ENCODE measurements at regions not wholly inside any gene's neighbourhood (a gene's known extent, or its start where the extent isn't known, plus 50 kb on each side); places are given as distances from the start of the nearest gene placed in this dataset.

DNA sequence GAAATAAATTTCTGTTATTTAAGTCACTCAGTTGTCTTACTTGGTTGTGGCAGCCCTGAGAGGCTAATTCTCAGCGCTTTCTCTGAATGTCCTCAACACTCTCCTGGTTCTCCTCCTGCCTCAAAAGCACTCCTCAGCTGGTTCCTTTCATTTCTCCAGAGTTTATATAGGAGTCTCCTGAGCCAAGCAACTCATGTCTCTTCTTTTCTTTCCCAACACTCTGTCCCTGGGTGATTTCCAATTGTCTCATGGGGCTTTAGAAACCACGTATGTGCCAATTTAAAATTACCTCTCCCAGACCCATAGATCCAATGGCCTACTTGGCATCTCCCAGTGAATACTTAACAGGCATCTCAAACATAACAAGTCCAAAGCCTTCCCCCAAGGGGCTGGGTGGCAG is 184.3 kb downstream of the TTC32 start:
- no peak for DNase-seq (ENCODE audit: low spot score)

DNA sequence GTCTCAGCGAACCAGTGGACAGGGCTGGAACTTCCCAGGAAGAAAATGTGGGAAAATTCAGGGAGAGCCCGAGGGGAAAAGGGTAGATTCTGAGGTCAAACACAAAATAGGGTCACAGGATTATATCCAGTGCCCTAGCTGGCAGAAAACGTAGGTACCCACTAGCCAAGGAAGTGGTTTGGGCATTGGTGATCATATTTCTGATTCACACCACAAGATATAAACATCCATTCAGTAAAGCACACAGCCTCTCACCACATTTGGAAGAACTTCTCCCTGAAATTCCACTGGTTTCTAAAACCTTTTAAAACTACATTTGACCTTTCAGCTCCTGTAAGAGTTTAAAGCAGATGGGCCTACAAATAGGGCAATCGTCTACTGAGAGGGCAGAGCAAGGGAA is 186.9 kb downstream of the TTC32 start:
- no peak for DNase-seq (ENCODE audit: low spot score)

DNA sequence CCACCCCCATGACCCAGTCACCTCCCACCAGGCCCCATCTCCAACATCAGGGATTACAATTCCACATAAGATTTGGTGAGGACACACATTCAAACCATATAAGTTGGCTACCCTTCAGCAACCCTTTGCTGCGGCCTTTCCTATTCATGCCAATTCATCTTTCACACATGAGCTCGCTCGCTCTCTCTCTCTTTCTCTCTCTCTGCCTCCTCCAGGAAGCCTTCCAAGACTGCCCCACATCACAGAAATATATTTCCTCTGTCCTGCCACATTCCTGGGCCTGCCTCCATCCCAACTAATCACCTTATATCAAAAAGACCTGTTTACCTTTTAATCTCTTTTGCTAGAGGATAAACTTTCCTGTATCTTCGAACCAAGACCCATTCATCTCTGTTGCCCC is 188.9 kb downstream of the TTC32 start:
- no peak for DNase-seq (ENCODE audit: low spot score)

DNA sequence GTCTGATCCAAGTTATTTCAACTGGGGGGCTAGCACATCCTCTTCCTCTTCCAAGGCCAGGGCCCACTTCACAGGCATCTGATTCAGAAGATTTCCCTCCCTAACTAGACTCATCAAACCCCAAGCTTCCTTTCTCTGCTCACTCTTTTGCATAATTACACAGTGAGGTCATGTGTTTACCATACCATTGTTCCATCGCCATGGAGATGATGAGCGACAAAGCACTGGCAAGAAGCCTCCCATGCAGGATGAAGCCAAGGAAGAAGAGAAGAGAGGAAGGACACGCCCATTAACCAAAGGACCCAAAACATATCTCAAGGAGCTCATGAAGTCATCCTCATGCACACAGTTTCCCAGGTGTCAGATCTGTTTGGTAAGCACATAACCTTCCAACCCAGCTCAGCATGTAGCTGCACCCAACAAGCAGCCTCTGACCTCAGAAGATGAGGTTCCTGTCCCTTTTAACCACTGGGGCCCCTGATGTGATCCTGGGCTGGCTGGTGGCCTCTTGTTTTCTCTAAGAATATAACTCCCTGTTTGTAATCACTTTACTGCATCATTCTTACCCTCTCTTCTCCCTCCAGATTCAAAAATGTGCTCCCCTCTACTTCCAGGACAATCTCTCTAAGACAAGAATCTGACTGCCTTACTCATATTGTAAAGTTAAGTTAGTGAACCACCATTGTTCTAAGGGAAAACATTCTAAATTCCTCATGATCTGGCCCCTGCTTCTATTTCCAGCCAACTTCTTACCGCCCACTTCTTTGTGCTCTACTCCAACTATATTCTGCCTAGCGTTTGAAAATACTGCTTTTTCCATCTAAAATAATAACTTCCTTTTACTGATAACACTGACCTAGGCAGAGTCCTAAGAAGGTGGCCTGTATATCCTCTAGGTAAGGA is 190.1 kb downstream of the TTC32 start:
- DNase-seq (ENCODE audit: low spot score): peak; percentile 93

DNA sequence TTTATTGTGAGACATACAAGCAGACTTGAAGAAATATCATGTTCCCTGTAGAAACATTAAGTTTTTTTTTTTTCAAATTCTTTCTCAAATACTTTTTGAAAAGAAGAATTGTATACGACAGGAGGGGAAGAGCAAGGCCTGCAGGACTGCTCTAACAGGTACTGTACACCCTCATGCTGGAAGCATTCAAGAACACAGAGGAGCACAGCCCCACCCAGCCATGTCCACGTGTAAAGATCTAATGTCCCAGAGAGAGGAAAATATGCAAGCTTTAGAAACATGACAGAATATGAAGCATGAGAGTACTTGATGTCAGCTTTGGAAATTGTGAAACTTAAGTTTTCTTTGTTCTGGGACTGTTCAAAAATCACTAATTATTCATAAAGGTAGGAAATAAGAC is 191.6 kb downstream of the TTC32 start:
- DNase-seq (ENCODE audit: low spot score): no peak

DNA sequence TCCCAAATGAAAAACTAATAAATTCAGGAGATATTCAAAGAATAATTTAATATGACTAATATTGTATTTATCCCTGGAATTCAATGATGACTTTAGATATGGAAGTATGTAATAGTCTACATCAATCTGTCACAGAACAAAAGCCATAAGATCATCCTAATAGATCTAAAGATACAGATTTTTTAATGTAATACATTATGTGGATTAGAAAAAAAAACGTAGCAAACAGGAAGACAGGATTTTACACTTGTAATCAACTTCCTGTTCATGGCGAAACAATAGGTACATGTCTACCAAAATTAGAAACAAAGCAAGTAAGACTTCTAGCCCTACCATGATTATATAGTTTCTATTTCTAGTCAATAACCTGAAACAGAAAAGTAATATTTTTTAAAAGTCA is 192.2 kb downstream of the TTC32 start:
- no peak for DNase-seq (ENCODE audit: low spot score)

DNA sequence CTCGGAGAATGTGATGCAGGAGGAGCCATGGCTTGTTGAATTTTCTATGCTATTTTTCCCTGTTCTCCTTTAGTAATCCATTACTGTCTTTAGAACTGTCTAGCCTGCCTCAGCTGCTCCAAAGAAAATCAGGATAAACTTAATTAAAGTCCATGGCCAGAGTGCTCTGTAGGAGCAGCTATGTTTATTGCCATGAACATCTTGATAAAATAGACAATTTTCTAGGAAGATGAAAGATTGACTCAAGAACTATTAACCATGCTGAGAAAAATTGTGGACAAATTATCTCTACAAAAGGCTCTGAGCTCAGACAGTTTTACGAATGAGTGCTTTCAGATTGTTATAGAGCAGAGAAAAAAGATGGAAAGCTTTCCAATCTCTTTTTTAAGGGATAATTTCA is 193.0 kb downstream of the TTC32 start:
- DNase-seq (ENCODE audit: low spot score): no peak

DNA sequence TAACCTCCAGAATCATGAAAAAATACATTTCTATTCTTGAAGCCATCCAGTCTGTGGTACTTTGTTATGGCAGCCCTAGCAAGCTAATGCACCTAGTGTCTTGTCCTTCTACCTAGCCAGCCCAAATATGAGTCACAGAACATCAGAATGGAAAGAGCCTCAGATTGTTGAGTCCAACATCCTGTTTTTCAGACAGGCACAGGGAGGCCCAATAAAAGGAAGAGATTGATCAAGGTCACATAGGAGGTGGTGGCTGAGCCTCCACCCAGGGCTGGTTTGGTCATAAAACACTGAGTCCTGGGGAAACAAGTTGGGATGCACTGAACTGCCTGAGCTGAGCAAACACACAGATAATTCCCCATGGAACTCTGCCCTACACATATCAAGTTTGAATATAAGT is 195.5 kb downstream of the TTC32 start:
- no peak for DNase-seq (ENCODE audit: low spot score)

DNA sequence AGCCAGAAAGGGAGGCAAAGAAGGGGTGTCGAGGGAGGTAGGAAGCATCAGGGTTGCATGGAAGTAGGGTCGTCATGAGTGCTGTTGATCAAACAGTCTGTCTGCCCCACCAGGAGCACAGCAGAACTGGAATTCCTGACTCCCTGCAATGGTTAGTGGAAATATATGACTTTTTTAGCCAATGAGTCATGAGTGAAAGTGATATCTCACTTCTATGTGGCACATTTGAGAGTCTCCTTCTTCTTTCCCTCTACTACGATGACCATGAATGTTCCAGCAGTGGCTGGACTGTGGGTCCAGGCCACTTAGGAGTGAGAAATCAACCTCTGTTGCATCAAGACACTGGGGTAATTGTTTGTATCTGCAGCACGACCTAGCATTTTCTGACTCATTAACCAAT is 199.5 kb downstream of the TTC32 start:
- DNase-seq (ENCODE audit: low spot score): no peak

DNA sequence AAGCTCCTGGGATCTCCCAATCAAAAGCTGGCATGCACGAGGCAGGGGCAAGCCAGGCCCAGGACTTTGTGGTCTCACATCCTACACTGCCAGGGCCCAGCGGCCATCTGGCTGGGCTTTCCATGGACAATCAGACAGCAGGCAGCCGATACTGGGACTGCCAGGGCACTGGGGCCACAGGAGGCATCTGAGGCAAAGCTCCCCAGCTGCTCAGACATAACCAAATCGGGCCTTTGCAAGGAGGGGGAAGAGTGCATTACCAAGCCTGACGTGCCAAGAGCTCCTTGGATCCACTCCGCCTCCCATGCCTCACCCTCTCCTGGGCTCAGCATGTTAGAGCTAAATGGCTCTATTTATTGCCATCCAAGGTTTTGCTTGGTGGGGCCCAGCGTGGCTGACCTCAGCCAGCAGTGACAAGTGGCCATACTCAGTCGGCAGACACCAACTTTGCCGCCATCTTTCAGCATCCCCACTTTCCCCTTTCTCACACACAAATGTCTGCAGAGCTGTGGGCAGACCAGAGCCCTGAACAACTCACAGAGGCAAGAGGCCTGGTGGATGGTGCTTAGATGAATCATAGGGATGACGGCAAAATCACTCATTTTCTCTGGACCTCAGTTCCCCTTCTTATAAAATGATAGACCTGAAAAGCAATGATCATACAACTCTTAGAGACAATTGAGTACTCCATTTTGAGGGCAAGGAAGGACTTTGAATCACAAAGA is 200.8 kb downstream of the TTC32 start:
- DNase-seq (ENCODE audit: low spot score): peak; percentile 36

DNA sequence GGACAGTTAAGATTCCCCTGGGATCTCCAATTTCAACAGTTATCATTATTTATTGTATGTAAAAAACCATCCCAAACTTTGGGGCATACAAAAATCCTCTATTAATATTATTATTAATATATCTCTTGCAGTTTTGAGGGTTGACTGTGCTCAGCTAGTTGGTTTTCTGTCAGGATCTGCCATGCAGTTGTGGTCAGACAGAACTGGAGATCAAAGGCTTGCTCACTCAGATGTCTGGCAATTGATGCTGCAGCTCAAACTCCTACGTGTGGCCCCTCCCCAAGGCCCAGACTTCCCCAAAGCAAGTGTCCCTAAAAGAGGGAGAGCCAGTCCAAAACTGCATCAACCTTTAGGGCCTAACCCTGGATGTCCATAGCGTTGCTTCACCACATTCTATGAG is 204.7 kb downstream of the TTC32 start:
- no peak for DNase-seq (ENCODE audit: low spot score)

DNA sequence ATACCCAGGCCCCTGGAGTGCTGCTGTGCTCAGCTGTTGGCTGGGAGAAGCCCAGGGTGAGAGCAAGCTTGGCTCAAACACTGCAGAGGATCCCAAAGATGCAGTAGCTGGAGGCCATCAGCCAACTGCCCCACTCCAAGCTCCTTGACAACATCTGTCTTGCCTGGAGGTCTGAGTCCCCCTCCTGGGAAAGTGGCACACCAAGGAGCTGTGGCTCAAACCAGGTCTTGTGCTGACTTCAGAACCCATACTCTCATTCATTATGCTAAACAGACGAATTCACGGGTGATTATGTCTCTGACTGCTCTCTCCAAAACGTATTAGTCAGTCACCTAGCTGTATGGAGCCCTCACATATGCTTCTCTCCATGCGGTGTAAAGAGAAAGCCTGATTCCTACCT is 206.1 kb downstream of the TTC32 start:
- no peak for DNase-seq (ENCODE audit: low spot score)

DNA sequence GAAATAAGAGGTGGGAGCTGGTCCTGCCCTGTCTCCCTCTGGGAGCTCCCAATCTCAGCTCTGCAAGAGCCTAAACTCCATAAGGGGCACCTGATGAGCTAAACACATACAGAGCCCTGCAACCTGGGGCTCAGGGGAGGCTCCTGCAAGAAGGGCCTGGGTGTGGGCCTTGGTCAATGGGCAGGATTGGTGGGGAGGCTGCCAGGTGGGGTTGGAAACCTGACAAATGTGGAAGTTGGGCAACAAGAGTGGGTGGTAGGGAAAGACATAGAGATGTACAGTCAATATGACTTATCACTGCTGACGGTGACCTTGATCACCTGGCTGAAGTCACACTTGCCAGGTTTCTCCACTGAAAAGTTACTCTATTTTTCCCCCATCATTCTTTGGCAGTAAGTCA is 209.9 kb downstream of the TTC32 start:
- DNase-seq (ENCODE audit: low spot score): no peak

DNA sequence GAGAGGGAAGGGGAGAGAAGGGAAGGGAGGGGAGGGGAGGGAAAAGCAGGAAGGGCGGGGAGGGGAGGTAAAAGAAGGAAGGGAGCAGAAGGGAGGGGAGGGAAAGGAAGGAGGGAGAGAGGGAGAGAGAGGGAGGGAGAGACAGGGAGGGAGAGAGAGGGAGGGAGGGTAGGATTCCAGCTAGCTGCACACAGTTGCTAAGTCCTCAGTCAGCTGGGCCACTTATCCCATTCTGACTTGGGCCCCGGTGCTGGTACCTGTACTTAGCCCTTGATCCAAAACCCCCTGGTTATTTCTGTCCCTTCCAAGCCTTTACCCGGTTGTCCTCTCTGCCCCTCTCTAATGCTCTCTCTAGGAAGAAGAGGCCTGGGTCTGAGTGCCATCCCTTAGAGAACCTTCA is 211.4 kb downstream of the TTC32 start:
- DNase-seq (ENCODE audit: low spot score): no peak

DNA sequence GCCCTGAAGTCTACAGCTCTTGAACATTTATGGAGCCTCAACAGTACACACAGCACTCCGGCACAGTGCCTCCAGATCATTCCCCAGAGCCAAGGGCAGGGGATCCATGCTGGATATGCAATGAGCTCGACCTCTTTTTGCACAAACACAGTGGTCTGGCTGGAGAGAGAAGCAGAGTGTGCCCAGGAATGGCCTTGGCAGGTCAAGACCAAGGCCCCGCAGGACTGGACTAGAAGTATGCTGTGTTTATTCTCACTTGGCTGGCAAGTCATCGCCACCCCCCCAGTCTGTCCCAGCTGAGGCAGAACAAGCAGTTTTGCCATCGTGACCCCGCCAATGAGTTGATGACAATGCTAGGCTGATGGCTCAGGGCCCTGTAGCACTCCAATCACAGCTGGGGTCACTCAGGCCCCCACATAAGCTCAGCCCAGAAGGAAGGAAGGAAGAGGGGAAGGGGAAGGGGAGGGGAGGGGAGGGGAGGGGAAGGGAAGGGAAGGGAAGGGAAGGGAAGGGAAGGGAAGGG is 212.1 kb downstream of the TTC32 start:
- no peak for DNase-seq (ENCODE audit: low spot score)

DNA sequence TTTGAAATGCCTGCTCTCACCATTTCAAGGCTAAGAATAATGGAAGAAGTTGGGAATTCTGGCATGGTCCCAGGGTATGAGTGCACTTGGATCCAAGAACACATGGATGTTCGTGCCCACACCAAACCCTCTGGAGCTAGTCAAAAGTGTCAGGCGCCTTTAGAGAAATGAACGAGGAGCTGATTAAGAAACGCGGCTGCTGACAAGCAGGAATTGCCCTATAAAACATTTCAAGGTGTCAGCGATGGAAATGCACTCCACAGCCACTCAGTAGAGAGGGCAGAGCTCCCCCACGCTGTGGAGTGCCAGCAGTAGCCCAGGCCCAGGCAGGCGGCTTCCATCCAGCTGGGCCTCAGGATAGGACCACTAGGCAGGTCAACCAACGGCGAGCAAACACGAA is 213.7 kb downstream of the TTC32 start:
- DNase-seq (ENCODE audit: low spot score): no peak

DNA sequence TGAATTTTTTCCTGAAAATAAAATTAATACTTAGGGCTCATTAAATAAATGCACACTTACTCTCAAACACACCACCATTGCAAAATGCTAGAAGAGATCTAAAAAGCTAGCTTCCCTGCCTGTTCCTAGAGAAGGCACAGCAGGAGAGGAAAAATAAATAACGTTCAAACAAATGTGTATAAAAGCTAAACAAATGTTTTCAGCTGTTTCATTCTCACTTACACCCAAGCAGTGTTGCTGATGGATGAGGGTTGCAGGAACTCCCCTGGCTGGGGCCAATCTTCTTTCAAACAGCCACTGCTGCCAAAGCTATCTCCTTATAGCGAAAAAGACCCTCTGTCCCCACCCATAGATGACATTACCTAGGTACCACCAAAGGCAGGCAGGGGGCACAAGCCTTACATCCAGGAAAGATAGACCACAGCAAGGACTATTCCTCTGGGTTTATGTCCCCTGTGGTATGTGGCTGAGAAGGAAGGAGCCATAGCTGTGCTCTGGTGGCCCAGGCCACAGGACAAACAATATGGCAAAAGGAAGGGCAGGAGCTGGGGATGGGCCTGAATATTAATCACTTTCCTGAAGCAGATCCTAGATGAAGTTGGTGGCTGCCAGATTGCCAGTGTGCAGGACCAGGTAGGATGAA is 214.6 kb downstream of the TTC32 start:
- no peak for DNase-seq (ENCODE audit: low spot score)

DNA sequence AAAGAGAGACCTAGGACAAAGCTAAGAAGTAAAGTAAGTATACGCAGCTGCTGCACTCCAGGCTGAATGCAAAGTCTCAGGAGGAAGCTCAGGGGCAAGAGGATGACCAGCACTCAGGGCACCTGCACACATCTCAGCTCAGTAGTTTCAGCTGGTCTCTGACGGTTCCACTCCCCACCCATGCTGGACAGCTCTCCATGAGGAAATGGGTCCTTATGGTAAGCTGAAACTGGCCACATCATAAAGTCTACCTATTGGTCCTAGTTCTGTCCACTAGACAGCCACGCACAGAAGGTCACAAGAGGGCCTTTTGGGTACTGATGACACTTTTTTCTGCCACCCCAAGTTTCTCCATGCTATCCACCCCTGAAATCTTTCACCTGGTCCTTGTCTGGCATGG is 215.3 kb downstream of the TTC32 start:
- no peak for DNase-seq (ENCODE audit: low spot score)

DNA sequence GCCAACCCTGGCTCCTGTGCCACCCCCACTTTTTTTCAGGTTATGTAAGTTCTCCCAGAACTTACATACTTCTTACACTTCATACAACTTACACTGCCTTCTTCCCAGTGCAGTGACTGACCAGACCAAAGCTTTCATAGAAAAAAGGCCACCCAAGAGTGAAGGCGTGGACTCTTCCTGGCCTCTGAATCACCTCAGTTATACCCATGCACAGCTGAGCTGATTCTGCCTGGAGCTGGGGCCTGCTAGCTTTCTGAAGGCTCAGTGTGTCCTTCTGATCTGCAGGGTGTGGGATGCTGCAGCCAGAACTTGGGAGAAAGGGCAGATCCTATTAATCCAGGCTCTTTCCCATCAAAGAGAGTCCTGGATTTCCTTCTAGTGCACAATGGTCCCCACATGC is 216.1 kb downstream of the TTC32 start:
- DNase-seq (ENCODE audit: low spot score): peak; percentile 45

DNA sequence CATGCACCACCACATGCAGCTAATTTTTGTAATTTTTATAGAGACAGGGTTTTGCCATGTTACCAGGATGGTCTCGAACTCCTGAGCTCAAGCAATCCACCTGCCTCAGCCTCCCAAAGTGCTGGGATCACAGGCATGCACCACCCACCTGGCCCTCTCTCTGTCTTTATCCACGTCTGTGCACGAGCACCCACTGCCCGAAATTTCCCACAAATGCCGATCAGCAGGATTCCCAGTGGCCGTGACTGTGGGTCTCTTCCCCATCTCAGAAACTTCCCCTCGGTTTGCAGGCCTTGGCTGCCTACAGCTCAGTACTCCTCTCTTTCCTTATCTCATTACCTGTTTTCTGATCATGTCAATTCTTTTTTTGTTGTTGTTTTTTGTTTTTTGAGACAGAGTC is 217.3 kb downstream of the TTC32 start:
- DNase-seq (ENCODE audit: low spot score): no peak

DNA sequence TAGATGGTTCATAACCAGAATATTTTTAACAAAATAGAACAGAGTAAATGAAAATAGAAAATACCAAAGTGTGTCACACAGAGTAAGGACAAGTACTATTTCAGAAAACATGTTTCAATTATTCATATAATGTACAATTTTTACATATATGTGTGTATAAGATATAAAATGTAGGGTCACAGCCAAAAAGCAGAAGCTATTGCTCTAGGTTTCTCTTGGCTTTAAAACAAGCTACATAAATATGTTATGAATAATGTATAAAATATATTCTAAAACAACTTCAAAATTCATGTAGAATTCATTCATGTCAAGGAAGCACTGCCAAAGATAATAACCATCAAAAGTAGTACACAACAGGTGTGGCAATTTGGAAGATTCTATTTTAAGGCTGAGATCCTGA is 218.2 kb downstream of the TTC32 start:
- no peak for DNase-seq (ENCODE audit: low spot score)

DNA sequence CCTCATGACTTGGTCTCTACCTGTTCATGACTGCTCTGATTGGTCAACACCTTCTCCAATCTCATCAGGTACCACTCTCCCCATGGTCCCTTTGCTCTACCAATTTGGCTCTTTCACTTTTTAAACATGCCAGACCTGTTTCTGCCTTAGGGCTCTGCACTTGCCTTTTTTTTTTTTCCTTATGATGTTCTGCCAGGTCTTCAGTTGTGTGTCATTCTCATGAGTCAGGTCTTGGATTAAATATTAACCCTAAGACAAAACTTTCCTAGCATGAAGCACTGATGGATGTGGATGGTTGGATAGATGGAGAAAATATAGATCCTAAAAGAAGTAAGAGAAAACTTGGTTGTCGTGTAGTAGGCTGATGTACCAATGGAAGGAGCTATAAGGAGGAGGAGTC is 219.3 kb downstream of the TTC32 start:
- DNase-seq (ENCODE audit: low spot score): no peak
